ENCODE measurements at regions not wholly inside any gene's neighbourhood (a gene's known extent, or its start where the extent isn't known, plus 50 kb on each side); places are given as distances from the start of the nearest gene placed in this dataset.

DNA sequence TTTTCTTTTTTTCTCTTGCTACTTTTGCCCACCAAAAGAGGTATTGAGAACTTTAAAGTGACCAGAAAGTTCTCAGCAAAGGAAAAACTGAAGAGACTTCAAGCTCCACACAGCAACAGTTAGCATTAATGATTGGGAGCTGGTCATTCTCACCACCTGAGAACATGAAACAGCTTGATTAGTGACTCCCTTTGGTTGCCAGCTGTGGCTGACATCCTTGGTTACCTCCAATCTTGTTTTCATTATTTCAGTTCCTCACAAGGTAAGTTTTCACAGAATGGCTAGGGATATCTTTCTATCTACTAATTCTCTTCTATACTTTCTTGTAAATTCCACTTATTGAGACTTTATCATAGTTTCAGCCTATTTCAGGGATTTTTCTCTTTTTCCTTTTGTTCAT, 427.9 kb downstream of the QKI start:
- Histone ChIP-seq H3K4me2 (ENCODE audit: low read length) (no peak overlapping the region), H3K27ac (ENCODE audit: low read depth, low read length) (no peak overlapping the region), H3K4me1 (ENCODE audit: control insufficient read depth in 1 of 2, insufficient read depth in 2 of 2, low read length in 2 of 2) (no peaks in the 10 kb centered on the region), H3K4me3 (replicated peaks in 1 of 2; ENCODE audit: low read depth in 1 of 2, low read length in 2 of 2) (no peak overlapping the region), H3K9me3 (ENCODE audit: control insufficient read depth in 1 of 2, insufficient read depth in 1 of 2, low read depth in 1 of 2, low read length in 2 of 2) (peaks cover 0 to 6% of the 10 kb centered on the region in 2 experiments; a peak in 1 of 4 replicates), H3K79me2 (ENCODE audit: insufficient read depth, low read length) (no peaks in the 10 kb centered on the region), H4K20me1 (ENCODE audit: insufficient read depth) (no peaks in the 10 kb centered on the region), H3K9ac (ENCODE audit: low read length) (no peak overlapping the region), H2AFZ (ENCODE audit: low read depth, low read length, poor library complexity, severe bottlenecking) (no peak overlapping the region), H3K27me3 (ENCODE audit: insufficient read depth, low read length) (no peaks in the 10 kb centered on the region), H3K9me2 (ENCODE audit: insufficient read depth) (no peaks in the 10 kb centered on the region), H3K36me3 (ENCODE audit: control insufficient read depth in 1 of 2, insufficient read depth in 2 of 2, low read length in 2 of 2) (no peaks in the 10 kb centered on the region)
- ChIA-PET CTCF (no interaction called here), RAD21 (ENCODE audit: low non-redundant PET in 1 of 2, low total read pairs in 2 of 2, uncharacterized antibody in 2 of 2, unreplicated experiment in 2 of 2) (no interaction called here), POLR2A (no interaction called here)
- no peak for DNase-seq (ENCODE audit: low read depth, low spot score)
- ATAC-seq: no peak
- intact Hi-C loops (cut with micrococcal nuclease): no loop called here
- TF ChIP-seq, protein P1, sequence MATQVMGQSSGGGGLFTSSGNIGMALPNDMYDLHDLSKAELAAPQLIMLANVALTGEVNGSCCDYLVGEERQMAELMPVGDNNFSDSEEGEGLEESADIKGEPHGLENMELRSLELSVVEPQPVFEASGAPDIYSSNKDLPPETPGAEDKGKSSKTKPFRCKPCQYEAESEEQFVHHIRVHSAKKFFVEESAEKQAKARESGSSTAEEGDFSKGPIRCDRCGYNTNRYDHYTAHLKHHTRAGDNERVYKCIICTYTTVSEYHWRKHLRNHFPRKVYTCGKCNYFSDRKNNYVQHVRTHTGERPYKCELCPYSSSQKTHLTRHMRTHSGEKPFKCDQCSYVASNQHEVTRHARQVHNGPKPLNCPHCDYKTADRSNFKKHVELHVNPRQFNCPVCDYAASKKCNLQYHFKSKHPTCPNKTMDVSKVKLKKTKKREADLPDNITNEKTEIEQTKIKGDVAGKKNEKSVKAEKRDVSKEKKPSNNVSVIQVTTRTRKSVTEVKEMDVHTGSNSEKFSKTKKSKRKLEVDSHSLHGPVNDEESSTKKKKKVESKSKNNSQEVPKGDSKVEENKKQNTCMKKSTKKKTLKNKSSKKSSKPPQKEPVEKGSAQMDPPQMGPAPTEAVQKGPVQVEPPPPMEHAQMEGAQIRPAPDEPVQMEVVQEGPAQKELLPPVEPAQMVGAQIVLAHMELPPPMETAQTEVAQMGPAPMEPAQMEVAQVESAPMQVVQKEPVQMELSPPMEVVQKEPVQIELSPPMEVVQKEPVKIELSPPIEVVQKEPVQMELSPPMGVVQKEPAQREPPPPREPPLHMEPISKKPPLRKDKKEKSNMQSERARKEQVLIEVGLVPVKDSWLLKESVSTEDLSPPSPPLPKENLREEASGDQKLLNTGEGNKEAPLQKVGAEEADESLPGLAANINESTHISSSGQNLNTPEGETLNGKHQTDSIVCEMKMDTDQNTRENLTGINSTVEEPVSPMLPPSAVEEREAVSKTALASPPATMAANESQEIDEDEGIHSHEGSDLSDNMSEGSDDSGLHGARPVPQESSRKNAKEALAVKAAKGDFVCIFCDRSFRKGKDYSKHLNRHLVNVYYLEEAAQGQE (IDR thresholded peaks at IDR 0.05; ENCODE audit: low read depth): no peak
- TF ChIP-seq ELF1 (IDR thresholded peaks at IDR 0.05; ENCODE audit: borderline replicate concordance, low read depth): no peak
- no peak for TF ChIP-seq SIN3A (IDR thresholded peaks at IDR 0.05; ENCODE audit: low read depth)
- TF ChIP-seq POLR2A (IDR thresholded peaks at IDR 0.05; ENCODE audit: borderline replicate concordance, extremely low read depth, insufficient read depth, insufficient read length): no peak
- TF ChIP-seq CBX3 (IDR thresholded peaks at IDR 0.05; ENCODE audit: low read depth): no peak
- no peak for TF ChIP-seq SP1 (IDR thresholded peaks at IDR 0.05; ENCODE audit: low read depth)
- TF ChIP-seq, protein P2, sequence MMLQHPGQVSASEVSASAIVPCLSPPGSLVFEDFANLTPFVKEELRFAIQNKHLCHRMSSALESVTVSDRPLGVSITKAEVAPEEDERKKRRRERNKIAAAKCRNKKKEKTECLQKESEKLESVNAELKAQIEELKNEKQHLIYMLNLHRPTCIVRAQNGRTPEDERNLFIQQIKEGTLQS (IDR thresholded peaks at IDR 0.05): no peak
- no peak for TF ChIP-seq EGR1 (IDR thresholded peaks at IDR 0.05; ENCODE audit: low read depth)
- TF ChIP-seq, protein P3, sequence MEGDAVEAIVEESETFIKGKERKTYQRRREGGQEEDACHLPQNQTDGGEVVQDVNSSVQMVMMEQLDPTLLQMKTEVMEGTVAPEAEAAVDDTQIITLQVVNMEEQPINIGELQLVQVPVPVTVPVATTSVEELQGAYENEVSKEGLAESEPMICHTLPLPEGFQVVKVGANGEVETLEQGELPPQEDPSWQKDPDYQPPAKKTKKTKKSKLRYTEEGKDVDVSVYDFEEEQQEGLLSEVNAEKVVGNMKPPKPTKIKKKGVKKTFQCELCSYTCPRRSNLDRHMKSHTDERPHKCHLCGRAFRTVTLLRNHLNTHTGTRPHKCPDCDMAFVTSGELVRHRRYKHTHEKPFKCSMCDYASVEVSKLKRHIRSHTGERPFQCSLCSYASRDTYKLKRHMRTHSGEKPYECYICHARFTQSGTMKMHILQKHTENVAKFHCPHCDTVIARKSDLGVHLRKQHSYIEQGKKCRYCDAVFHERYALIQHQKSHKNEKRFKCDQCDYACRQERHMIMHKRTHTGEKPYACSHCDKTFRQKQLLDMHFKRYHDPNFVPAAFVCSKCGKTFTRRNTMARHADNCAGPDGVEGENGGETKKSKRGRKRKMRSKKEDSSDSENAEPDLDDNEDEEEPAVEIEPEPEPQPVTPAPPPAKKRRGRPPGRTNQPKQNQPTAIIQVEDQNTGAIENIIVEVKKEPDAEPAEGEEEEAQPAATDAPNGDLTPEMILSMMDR (IDR thresholded peaks at IDR 0.05 in 2 of 3, conservative IDR thresholded peaks at IDR 0.05 in 1 of 3; ENCODE audit: borderline replicate concordance in 1 of 3, insufficient read depth in 1 of 3, low read depth in 2 of 3, low read length in 2 of 3): no peak
- TF ChIP-seq CEBPB (IDR thresholded peaks at IDR 0.05; ENCODE audit: low read depth): no peak
- TF ChIP-seq RAD21 (IDR thresholded peaks at IDR 0.05; ENCODE audit: low read depth): no peak
- no peak for TF ChIP-seq YY1 (IDR thresholded peaks at IDR 0.05; ENCODE audit: extremely low read depth, insufficient replicate concordance, low read depth, low read length)
- TF ChIP-seq, protein P4, sequence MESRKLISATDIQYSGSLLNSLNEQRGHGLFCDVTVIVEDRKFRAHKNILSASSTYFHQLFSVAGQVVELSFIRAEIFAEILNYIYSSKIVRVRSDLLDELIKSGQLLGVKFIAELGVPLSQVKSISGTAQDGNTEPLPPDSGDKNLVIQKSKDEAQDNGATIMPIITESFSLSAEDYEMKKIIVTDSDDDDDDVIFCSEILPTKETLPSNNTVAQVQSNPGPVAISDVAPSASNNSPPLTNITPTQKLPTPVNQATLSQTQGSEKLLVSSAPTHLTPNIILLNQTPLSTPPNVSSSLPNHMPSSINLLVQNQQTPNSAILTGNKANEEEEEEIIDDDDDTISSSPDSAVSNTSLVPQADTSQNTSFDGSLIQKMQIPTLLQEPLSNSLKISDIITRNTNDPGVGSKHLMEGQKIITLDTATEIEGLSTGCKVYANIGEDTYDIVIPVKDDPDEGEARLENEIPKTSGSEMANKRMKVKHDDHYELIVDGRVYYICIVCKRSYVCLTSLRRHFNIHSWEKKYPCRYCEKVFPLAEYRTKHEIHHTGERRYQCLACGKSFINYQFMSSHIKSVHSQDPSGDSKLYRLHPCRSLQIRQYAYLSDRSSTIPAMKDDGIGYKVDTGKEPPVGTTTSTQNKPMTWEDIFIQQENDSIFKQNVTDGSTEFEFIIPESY (IDR thresholded peaks at IDR 0.05; ENCODE audit: extremely low read depth, insufficient replicate concordance, low read length): no peak
- TF ChIP-seq TCF7L2 (IDR thresholded peaks at IDR 0.05; ENCODE audit: borderline replicate concordance, extremely low read depth, insufficient read depth, insufficient read length): no peak
- no peak for TF ChIP-seq ZFX (IDR thresholded peaks at IDR 0.05)
- no peak for TF ChIP-seq POLR2AphosphoS5 (IDR thresholded peaks at IDR 0.05; ENCODE audit: low read depth, low read length)
- no peak for TF ChIP-seq JUND (IDR thresholded peaks at IDR 0.05)
- TF ChIP-seq EZH2 (IDR thresholded peaks at IDR 0.05): no peak
- TF ChIP-seq, protein P5, sequence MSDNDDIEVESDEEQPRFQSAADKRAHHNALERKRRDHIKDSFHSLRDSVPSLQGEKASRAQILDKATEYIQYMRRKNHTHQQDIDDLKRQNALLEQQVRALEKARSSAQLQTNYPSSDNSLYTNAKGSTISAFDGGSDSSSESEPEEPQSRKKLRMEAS (IDR thresholded peaks at IDR 0.05): no peak
- no TSS peak for BruUV-seq (replicated peaks)
